ENCODE measurements at regions not wholly inside any gene's neighbourhood (a gene's known extent, or its start where the extent isn't known, plus 50 kb on each side); places are given as distances from the start of the nearest gene placed in this dataset.
A peak's percentile ranks its signal among the peaks of the same experiment; 100 is the strongest.
"Not testable (repeated sequence)": the region's sequence is repeated elsewhere in the genome, so short reads cannot be mapped to it uniquely, and the experiment has no call there.

GRCh38 chr14:76264384-76264783 lies 111.6 kb upstream of the ESRRB start:
- no peak for DNase-seq

DNA sequence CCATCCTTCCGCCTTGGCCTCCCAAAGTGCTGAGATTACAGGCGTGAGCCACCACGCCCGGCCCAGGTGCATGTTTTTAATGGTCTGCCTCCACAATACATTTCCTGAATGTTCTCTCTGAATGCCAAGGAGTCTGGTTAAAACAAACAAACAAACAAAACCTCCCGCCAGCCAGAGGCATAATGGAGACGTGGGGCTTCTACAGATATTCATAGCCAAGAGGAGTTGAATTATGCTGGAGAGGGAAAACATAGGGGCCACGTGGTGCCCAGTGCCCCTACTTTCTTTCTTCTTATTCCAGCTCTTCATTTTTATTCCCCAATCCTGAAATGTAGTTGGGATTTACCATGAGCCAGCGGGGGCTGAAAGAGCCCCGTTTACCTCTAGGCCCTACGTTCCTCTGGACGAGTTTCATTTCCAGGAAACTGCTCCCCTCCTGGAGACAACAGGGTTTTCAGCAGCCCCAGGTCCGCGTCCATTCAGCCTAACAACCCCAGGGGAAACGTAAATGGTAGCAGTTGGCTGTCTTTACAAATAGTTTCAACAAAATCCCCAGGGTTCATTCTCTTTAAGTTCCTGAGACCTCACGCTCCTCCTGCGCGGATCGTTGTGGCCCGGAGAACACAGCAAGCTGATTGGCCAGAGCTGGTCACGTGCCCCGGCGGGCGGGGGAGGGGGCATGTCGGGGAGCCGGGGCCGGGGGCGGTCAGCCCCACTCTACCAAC lies 108.5 kb upstream of the ESRRB start:
- DNase-seq, result peak; percentile 17 to 34 (median 26)

- no peak for DNase-seq
These were observed 107.9 kb upstream of the ESRRB start for GRCh38 chr14:76268047-76268431.

- no peak for DNase-seq
These were observed 107.2 kb upstream of the ESRRB start for GRCh38 chr14:76268700-76269099.

- DNase-seq, result no peak
These were observed 104.7 kb upstream of the ESRRB start for GRCh38 chr14:76271041-76271755.

GRCh38 chr14:76272349-76272748 lies 103.6 kb upstream of the ESRRB start:
- DNase-seq, result no peak

DNA sequence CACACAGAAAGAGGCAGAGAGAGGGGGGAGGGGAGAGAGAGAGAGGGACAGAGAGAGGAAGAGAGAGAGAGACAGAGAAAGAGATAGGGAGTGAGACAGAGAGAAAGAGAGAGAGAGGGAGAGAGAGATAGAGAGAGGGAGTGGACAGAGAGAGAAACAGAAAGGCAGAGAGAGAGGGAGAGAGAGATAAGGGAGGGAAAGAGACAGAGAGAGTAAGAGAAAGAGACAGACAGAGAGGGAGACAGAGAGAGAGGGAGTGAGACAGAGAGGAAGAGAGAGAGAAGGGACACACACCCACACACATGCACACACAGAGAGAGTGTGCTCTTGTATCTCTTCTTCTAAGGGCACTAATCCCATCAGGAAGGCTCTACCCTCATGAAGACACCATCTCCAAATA lies 103.2 kb upstream of the ESRRB start:
- no peak for DNase-seq

DNA sequence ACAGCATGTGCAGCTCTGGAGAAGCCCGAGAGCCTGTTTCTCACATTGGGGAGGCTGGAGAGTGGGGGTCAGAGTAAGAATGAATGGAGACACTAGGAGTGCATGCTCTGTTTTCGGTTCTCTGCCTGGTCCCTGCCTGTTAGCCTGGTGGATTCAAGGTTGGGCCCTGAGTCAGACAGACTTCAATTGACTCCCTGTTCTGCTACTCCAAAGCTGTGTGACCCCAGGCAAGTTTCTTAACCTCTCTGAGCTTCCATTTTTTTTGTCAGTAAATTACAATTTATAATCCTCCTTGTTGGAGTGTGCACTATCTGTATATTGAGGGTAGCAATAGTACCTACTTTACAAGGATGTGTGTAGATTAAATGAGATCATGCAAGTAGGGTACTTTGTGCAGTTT lies 102.6 kb upstream of the ESRRB start:
- no peak for DNase-seq

GRCh38 chr14:76274324-76274723 lies 101.6 kb upstream of the ESRRB start:
- no peak for DNase-seq

GRCh38 chr14:76277586-76278130 lies 98.3 kb upstream of the ESRRB start:
- no peak for DNase-seq

GRCh38 chr14:76280221-76280620 lies 95.7 kb upstream of the ESRRB start:
- no peak for DNase-seq

DNA sequence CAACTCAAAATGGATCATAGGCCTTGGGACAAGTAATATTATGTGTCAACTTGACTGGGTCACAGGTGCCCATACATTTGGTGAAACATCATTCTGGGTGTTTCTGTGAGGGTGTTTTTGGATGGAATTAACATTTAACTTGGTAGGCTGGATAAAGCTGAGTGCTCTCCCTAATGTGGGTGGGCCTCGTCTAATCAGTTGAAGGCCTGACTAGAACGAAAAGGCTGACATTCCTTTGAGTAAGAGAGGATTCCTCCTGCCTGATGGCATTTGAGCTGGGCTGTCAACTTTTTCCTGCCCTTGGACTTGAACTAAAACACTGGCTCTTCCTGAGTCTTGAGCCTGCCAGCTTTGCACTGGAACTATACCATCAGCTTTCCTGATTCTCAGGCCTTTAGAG lies 93.4 kb upstream of the ESRRB start:
- no peak for DNase-seq

- no peak for DNase-seq
These were observed 88.9 kb upstream of the ESRRB start for GRCh38 chr14:76287063-76287462.

- no peak for DNase-seq
These were observed 86.7 kb upstream of the ESRRB start for GRCh38 chr14:76289276-76289675.

- no peak for DNase-seq
These were observed 83.4 kb upstream of the ESRRB start for GRCh38 chr14:76292561-76292960.

DNA sequence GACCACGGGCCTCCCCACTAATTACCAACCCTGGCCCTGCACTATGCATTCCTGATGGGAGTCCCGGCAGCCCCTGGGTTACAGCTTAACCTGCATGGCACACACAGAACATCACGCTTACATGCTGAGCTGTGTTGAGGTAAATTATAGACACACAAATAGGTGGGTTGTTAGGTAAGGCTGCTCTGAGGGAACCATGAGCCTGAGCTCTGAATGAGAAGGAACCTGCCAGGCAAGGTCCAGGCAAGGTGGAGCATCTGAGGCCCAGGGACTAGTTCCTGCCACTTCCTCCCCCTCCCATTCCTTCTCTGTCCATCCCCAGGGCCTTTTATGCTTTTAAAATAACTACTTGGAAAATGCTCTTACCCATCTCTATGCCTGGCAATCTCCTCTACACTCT lies 82.7 kb upstream of the ESRRB start:
- no peak for DNase-seq

DNA sequence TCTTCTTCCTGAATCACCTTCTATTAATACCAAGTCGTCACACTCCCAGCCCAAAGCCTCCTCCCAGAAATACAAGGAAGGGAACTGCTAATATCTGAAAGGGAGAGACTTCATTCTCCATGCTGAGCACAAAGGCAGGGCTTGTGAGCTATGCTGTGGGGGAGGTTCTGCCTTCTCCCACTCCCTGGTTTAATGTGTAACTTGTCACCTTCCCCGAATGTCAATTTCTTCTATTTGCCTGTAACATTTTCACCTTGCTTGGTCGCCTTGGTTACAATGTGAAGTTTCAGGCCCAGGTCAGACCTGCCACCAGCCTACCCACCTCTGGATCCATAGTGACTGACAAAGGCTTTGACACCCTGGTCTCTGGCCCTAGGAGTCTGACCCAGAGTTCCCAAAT lies 82.0 kb upstream of the ESRRB start:
- DNase-seq, result no peak

DNA sequence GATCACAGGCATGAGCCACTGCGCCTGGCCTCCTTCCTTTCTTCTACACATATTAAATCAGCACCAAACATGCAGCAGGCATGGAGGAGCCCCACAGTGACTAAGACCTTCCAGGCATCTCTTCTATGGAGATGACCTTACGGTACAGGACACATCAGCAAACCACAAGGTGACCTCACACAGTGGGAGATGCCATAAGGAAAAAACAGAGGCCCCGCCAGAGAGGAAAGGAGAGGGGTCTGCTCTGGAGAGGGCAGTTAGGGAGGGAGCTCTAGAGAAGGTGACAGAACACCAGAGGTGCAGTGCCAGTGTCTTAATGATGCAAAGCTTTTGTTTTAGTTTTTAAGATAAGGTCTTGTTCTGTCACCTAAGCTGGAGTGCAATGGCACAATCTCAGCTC lies 81.1 kb upstream of the ESRRB start:
- DNase-seq, result no peak

DNA sequence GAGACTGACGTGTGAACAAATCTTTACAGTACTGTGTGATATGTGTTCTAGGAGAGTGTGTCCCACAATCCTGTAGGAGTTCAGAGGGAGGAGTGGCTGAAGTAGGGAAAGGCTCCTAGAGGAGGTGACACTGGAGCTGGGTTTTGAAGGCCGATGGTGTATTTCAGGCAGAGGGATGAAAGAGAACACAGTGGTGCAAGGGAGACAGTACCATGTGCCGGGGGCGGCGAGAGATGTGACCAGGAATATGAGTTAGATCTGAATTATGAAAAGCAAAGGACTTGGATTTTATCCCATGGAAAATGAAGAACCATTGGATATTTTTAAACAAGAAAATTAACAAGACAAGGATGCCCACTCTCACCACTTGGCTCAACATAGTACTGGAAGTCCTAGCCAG lies 77.0 kb upstream of the ESRRB start:
- no peak for DNase-seq

- not testable (repeated sequence) for DNase-seq
These were observed 72.7 kb upstream of the ESRRB start for GRCh38 chr14:76303188-76303587.

GRCh38 chr14:76304536-76305267 lies 71.2 kb upstream of the ESRRB start:
- DNase-seq, result no peak

DNA sequence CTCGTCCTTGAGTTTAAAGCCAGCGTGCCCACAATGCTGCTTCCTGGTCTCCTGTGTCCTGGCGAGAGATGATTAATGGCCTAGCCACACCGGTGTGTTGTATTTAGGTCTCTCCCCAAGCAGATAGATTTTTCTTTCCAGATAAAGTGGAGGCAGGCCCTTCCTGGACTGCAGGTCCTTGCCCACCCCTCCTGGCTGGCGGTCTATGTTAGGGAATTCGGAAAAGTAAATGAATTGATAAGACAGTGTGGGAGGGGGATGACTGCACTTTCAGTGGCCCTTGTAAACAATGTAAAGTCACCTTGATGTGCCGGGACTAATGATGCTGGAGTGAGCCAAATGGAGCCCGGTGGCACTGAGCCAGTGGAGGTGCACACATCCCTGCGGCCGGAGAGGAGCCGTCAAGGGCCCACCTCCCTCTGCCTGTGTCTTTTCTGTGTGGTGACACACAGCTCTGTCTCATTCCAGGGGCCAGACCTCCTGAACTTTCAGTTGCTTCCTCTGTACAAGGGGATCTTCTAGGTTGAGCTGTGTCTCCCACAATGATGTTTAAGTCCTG lies 70.6 kb upstream of the ESRRB start:
- DNase-seq, result no peak

- no peak for DNase-seq
These were observed 69.8 kb upstream of the ESRRB start for GRCh38 chr14:76306131-76306530.

Measured in suppressor macrophage treated with lipopolysaccharide for 1 hour (primary cell).